NB4 (cell line): ENCODE measurements at regions not wholly inside any gene's neighbourhood (a gene's known extent, or its start where the extent isn't known, plus 50 kb on each side); places are given as distances from the start of the nearest gene placed in this dataset.

Experiments
- MAX ChIP-seq: IDR thresholded peaks from 2 replicates; pipeline ENCODE4 v1.6.1; 2011; ENCODE audit warnings: low read depth, low read length
- MYC ChIP-seq: IDR thresholded peaks from 2 replicates; pipeline ENCODE4 v1.6.1; 2011; ENCODE audit warnings: low read depth, low read length
- TF ChIP-seq, protein P1 (sequence below): IDR thresholded peaks from one replicate; pipeline ENCODE4 v1.5.1; 2012; ENCODE audit warnings: low read depth, low read length

GRCh38 chr15:95946241-95946640 lies 384.3 kb upstream of the NR2F2 start:
- TF ChIP-seq, protein P1, sequence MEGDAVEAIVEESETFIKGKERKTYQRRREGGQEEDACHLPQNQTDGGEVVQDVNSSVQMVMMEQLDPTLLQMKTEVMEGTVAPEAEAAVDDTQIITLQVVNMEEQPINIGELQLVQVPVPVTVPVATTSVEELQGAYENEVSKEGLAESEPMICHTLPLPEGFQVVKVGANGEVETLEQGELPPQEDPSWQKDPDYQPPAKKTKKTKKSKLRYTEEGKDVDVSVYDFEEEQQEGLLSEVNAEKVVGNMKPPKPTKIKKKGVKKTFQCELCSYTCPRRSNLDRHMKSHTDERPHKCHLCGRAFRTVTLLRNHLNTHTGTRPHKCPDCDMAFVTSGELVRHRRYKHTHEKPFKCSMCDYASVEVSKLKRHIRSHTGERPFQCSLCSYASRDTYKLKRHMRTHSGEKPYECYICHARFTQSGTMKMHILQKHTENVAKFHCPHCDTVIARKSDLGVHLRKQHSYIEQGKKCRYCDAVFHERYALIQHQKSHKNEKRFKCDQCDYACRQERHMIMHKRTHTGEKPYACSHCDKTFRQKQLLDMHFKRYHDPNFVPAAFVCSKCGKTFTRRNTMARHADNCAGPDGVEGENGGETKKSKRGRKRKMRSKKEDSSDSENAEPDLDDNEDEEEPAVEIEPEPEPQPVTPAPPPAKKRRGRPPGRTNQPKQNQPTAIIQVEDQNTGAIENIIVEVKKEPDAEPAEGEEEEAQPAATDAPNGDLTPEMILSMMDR = no peak
- TF ChIP-seq MYC = no peak
- TF ChIP-seq MAX = no peak
